Adipose tissue (tissue), 3 donors: ENCODE measurements at regions not wholly inside any gene's neighbourhood (a gene's known extent, or its start where the extent isn't known, plus 50 kb on each side); places are given as distances from the start of the nearest gene placed in this dataset.

Experiments used
- H3K27ac ChIP-seq: one replicate; pipeline ENCODE4 v1.5.1; 2013; ENCODE audit warnings: low read depth, low read length
- WGBS, 3 donors: extraction: QIAGEN DNeasy Blood & Tissue Kit; methylation state at CpG; one replicate each; pipeline ENCODE4 v1.1.7; 2013; 5-methylcytosine and 5-hydroxymethylcytosine counted together
- donor health status: healthy with polysubstance abuse.
- donor health status: Bipolar disorder and iron deficiency.
- donor health status: healthy.

GRCh38 chr17:77717941-77718668, 240.4 kb upstream of the TNRC6C start:
- H3K27ac ChIP-seq: no peak overlapping the region
- WGBS, 3 donors: 78 to 85% (median 82%) methylated on average over 11 of the region's 11 CpGs

GRCh38 chr17:77718669-77718961, 239.9 kb upstream of the TNRC6C start:
- H3K27ac ChIP-seq: no peak overlapping the region
- WGBS, 3 donors: 86 to 91% (median 89%) methylated on average over 10 of the region's 10 CpGs

GRCh38 chr17:77719806-77720205, 238.7 kb upstream of the TNRC6C start:
- 78 to 90% (median 87%) methylated on average over 4 of the region's 4 CpGs for WGBS, 3 donors
- no peak overlapping the region for H3K27ac ChIP-seq

- WGBS, 3 donors: 80 to 89% (median 86%) methylated on average over 14 of the region's 14 CpGs
- no peak overlapping the region for H3K27ac ChIP-seq
These were observed 237.3 kb upstream of the TNRC6C start for GRCh38 chr17:77720946-77721845.

- H3K27ac ChIP-seq: no peak overlapping the region
- 42 to 83% (median 76%) methylated on average over 3 of the region's 3 CpGs for WGBS, 3 donors
These were observed 236.7 kb upstream of the TNRC6C start for GRCh38 chr17:77721846-77722160.

GRCh38 chr17:77722366-77722765, 236.1 kb upstream of the TNRC6C start:
- 87 to 97% (median 95%) methylated on average over 8 of the region's 8 CpGs for WGBS, 3 donors
- no peak overlapping the region for H3K27ac ChIP-seq

- H3K27ac ChIP-seq: no peak overlapping the region
- WGBS, 3 donors: 85 to 92% (median 90%) methylated on average over 20 of the region's 20 CpGs
These were observed 235.2 kb upstream of the TNRC6C start for GRCh38 chr17:77723071-77723908.

GRCh38 chr17:77723909-77724875, 234.3 kb upstream of the TNRC6C start:
- H3K27ac ChIP-seq: no peak overlapping the region
- 73 to 91% (median 90%) methylated on average over 22 of the region's 22 CpGs for WGBS, 3 donors

GRCh38 chr17:77724876-77725615, 233.5 kb upstream of the TNRC6C start:
- 68 to 93% (median 89%) methylated on average over 28 of the region's 28 CpGs for WGBS, 3 donors
- no peak overlapping the region for H3K27ac ChIP-seq

- H3K27ac ChIP-seq: no peak overlapping the region
- 81 to 91% (median 90%) methylated on average over 5 of the region's 5 CpGs for WGBS, 3 donors
These were observed 232.7 kb upstream of the TNRC6C start for GRCh38 chr17:77725846-77726245.

- WGBS, 3 donors: 54 to 82% (median 82%) methylated on average over 4 of the region's 4 CpGs
- H3K27ac ChIP-seq: no peak overlapping the region
These were observed 231.9 kb upstream of the TNRC6C start for GRCh38 chr17:77726549-77727006.

GRCh38 chr17:77727037-77727615, 231.4 kb upstream of the TNRC6C start:
- no peak overlapping the region for H3K27ac ChIP-seq
- WGBS, 3 donors: 71 to 75% (median 75%) methylated on average over 17 of the region's 17 CpGs

GRCh38 chr17:77728474-77728795, 230.1 kb upstream of the TNRC6C start:
- no peak overlapping the region for H3K27ac ChIP-seq
- 63 to 94% (median 89%) methylated on average over 2 of the region's 2 CpGs for WGBS, 3 donors

GRCh38 chr17:77728871-77729270, 229.6 kb upstream of the TNRC6C start:
- H3K27ac ChIP-seq: no peak overlapping the region

GRCh38 chr17:77729587-77729986, 228.9 kb upstream of the TNRC6C start:
- WGBS, 3 donors: 63 to 93% (median 90%) methylated on average over 4 of the region's 4 CpGs
- peak overlapping the region; percentile 53 for H3K27ac ChIP-seq

More at GRCh38 chr17:77728871-77729270, 229.6 kb upstream of the TNRC6C start:
- 72 to 92% (median 89%) methylated on average over 7 of the region's 7 CpGs for WGBS, 3 donors

- H3K27ac ChIP-seq: no peak overlapping the region
These were observed 228.1 kb upstream of the TNRC6C start for GRCh38 chr17:77730376-77730775.
